ENCODE measurements at regions not wholly inside any gene's neighbourhood (a gene's known extent, or its start where the extent isn't known, plus 50 kb on each side); places are given as distances from the start of the nearest gene placed in this dataset.

DNA sequence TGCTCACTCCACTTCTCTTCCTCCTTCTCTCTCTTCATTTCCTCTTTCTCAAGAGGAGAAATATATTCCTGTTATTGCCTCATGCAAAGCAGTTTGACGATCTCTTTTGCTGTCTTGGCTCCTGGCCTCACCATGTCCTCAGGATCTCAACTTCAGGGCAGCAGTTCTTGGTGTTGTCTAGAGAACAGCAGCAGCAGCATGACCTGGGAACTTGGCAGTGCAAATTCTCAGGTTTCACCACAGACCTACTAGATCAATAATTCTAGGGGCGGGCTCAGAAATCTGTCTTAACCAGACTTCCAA is 193.4 kb upstream of the EDNRA start:
- TF ChIP-seq, protein P1, sequence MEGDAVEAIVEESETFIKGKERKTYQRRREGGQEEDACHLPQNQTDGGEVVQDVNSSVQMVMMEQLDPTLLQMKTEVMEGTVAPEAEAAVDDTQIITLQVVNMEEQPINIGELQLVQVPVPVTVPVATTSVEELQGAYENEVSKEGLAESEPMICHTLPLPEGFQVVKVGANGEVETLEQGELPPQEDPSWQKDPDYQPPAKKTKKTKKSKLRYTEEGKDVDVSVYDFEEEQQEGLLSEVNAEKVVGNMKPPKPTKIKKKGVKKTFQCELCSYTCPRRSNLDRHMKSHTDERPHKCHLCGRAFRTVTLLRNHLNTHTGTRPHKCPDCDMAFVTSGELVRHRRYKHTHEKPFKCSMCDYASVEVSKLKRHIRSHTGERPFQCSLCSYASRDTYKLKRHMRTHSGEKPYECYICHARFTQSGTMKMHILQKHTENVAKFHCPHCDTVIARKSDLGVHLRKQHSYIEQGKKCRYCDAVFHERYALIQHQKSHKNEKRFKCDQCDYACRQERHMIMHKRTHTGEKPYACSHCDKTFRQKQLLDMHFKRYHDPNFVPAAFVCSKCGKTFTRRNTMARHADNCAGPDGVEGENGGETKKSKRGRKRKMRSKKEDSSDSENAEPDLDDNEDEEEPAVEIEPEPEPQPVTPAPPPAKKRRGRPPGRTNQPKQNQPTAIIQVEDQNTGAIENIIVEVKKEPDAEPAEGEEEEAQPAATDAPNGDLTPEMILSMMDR (IDR thresholded peaks at IDR 0.05), result no peak
- no peak for TF ChIP-seq POLR2A (IDR thresholded peaks at IDR 0.05)
